ENCODE measurements at regions not wholly inside any gene's neighbourhood (a gene's known extent, or its start where the extent isn't known, plus 50 kb on each side); places are given as distances from the start of the nearest gene placed in this dataset.

- H3K4me2 ChIP-seq (ENCODE audit: low read depth, low read length): no peak overlapping the region
- H3K23ac ChIP-seq (ENCODE audit: low read depth, low read length): no peak overlapping the region
- POLR2A ChIA-PET (ENCODE audit: unreplicated experiment): no interaction called here
- H2AK5ac ChIP-seq (ENCODE audit: low read depth, low read length): no peak overlapping the region
- H3K9me1 ChIP-seq (ENCODE audit: insufficient read depth, low read length): no peaks in the 10 kb centered on the region
- no peak overlapping the region for H3K4me3 ChIP-seq (ENCODE audit: insufficient read depth, low read depth, low read length)
- TF ChIP-seq MXI1 (IDR thresholded peaks at IDR 0.05; ENCODE audit: borderline replicate concordance, low read depth, low read length) (no peak), USF2 (IDR thresholded peaks at IDR 0.05; ENCODE audit: low read depth, low read length) (no peak), RCOR1 (IDR thresholded peaks at IDR 0.05; ENCODE audit: insufficient replicate concordance, low read length) (no peak), CHD1 (IDR thresholded peaks at IDR 0.05; ENCODE audit: low read depth, low read length) (no peak), RAD21 (IDR thresholded peaks at IDR 0.05; ENCODE audit: low read length) (no peak), NFE2L2 (IDR thresholded peaks at IDR 0.05; ENCODE audit: low read depth, low read length) (no peak), BHLHE40 (IDR thresholded peaks at IDR 0.05; ENCODE audit: low read depth, low read length) (no peak), RFX5 (IDR thresholded peaks at IDR 0.05; ENCODE audit: low read depth, low read length) (no peak), POLR2A (IDR thresholded peaks at IDR 0.05; ENCODE audit: low read depth, low read length) (no peak)
- BruUV-seq (replicated peaks): no TSS peak
- DNase-seq (no peak), ATAC-seq (ENCODE audit: low read depth) (no peak)
- no peak overlapping the region for H2BK5ac ChIP-seq (ENCODE audit: low read depth, low read length, poor library complexity, severe bottlenecking)
- no peaks in the 10 kb centered on the region for H3K79me1 ChIP-seq (ENCODE audit: low read depth in 1 of 2, low read length in 2 of 2)
- H4K8ac ChIP-seq (ENCODE audit: low read depth in 2 of 2, low read length in 2 of 2): no peak overlapping the region
- no peak overlapping the region for H2BK120ac ChIP-seq (ENCODE audit: low read depth, low read length)
- WGBS, 2 experiments (ENCODE audit: extremely low coverage in 2 of 2, insufficient read length in 1 of 2): 0% methylated on average over 1 of the region's 3 CpGs; no CpG with 5 or more reads in 1 of the 2 experiments
- no peak overlapping the region for H3K4ac ChIP-seq (ENCODE audit: low read depth, low read length)
- no peak overlapping the region for H4K5ac ChIP-seq (ENCODE audit: low read depth, low read length)
- intact Hi-C loops (cut with micrococcal nuclease): no loop called here
- H2BK20ac ChIP-seq (ENCODE audit: low read depth, low read length): no peak overlapping the region
- H2AFZ ChIP-seq (replicated peaks; ENCODE audit: low read length, poor library complexity): no peak overlapping the region
- H4K20me1 ChIP-seq (ENCODE audit: insufficient read depth, low read length): no peaks in the 10 kb centered on the region
- no peak overlapping the region for H3K14ac ChIP-seq (replicated peaks; ENCODE audit: low read depth, low read length)
- no peak overlapping the region for H2AK9ac ChIP-seq (replicated peaks; ENCODE audit: low read depth, low read length, poor library complexity)
- no peak overlapping the region for H3K9ac ChIP-seq (ENCODE audit: low read depth, low read length)
- no peak overlapping the region for H3K56ac ChIP-seq (ENCODE audit: extremely low read depth, insufficient read depth, low read length)
- no peaks in the 10 kb centered on the region for H3K4me1 ChIP-seq (ENCODE audit: control insufficient read depth, insufficient read depth, low read length)
- no peak overlapping the region for H3K18ac ChIP-seq (ENCODE audit: low read depth, low read length)
- no peak overlapping the region for H2BK15ac ChIP-seq (ENCODE audit: low read depth, low read length)
- in situ Hi-C loops (cut with MboI; ENCODE audit: low sequenced_read_pairs): no loop called here
- dilution Hi-C loops (cut with HindIII; ENCODE audit: low sequenced_read_pairs, unreplicated experiment): no loop called here
- H4K91ac ChIP-seq (ENCODE audit: insufficient read depth, low read depth, low read length): no peak overlapping the region
- H3K27me3 ChIP-seq (ENCODE audit: control insufficient read depth, insufficient read depth, low read length): no peaks in the 10 kb centered on the region
- CTCF ChIA-PET: no interaction called here
- no peaks in the 10 kb centered on the region; the same call in 1 of the 2 replicates for H3K9me3 ChIP-seq (ENCODE audit: control insufficient read depth, insufficient read depth, low read length)
- H3K36me3 ChIP-seq (ENCODE audit: control insufficient read depth, insufficient read depth, low read length): no peaks in the 10 kb centered on the region
- H3K27ac ChIP-seq (ENCODE audit: insufficient read depth, low read length): no peak overlapping the region
Measured at GRCh38 chr15:87518957-87519356, 737.6 kb downstream of the NTRK3 start.
